Heart left ventricle (tissue), 14 donors: ENCODE measurements at regions not wholly inside any gene's neighbourhood (a gene's known extent, or its start where the extent isn't known, plus 50 kb on each side); places are given as distances from the start of the nearest gene placed in this dataset.

Experiments
- ATAC-seq, 4 donors: fragments of 200-7000 bp; cut with Tn5 transposase; one replicate each; pipeline ENCODE4 v1.9.1; 2020 to 2022; ENCODE audit warnings: moderate library complexity in 4 of 4, mild to moderate bottlenecking in 3 of 4, moderate number of reproducible peaks in 1 of 4
- DNase-seq, 5 donors: peaks; one replicate each; pipeline ENCODE4 v3.0.0-alpha.2; 2020
- H3K27ac ChIP-seq, 12 donors: fragments of 200-600 bp; sonication (generic) in 4 of 12; one replicate each; pipeline versions ENCODE4 v1.5.0 to v1.8.0; 2016 to 2022; ENCODE audit warnings: mild to moderate bottlenecking in 2 of 12
- H3K27me3 ChIP-seq, 9 donors: fragments of 200-600 bp; sonication (generic) in 2 of 9; one replicate each; pipeline versions ENCODE4 v1.5.1 to v1.8.0; 2016 to 2022; ENCODE audit warnings: mild to moderate bottlenecking in 3 of 9
- H3K36me3 ChIP-seq, 9 donors: fragments of 200-600 bp; sonication (generic) in 2 of 9; one replicate each; pipeline versions ENCODE4 v1.5.0 to v1.8.0; 2018 to 2022; ENCODE audit warnings: mild to moderate bottlenecking in 2 of 9
- H3K4me1 ChIP-seq, 12 donors: fragments of 200-600 bp; sonication (generic) in 4 of 12; one replicate each; pipeline versions ENCODE4 v1.5.0 to v1.8.0; 2016 to 2022; ENCODE audit warnings: mild to moderate bottlenecking in 3 of 12
- H3K4me3 ChIP-seq, 12 donors: fragments of 200-600 bp; sonication (generic) in 4 of 12; one replicate each; pipeline versions ENCODE4 v1.5.0 to v1.8.0; 2017 to 2022; ENCODE audit warnings: mild to moderate bottlenecking in 9 of 12, moderate library complexity in 4 of 12
- H3K9me3 ChIP-seq, 12 donors: fragments of 200-600 bp; sonication (generic) in 4 of 12; one replicate each; pipeline versions ENCODE4 v1.5.0 to v1.8.0; 2016 to 2022; ENCODE audit warnings: mild to moderate bottlenecking in 1 of 12
- CTCF ChIP-seq, 12 donors: fragments of 200-600 bp; sonication (generic) in 4 of 12; IDR thresholded peaks; one replicate each; pipeline versions ENCODE4 v1.5.0 to v1.8.0; 2018 to 2022; ENCODE audit warnings: antibody characterized with exemption in 12 of 12, mild to moderate bottlenecking in 5 of 12
- POLR2A ChIP-seq, 2 donors: fragments of 450-650 bp; IDR thresholded peaks; one replicate each; pipeline ENCODE4 v1.6.1; 2017; ENCODE audit warnings: antibody characterized with exemption in 2 of 2, mild to moderate bottlenecking in 2 of 2, moderate library complexity in 2 of 2
- intact Hi-C, 10 donors: fragments of 100-400 bp; cut with DNase I; formaldehyde crosslinking; loops; one replicate each; pipeline versions ENCODE4 v1.11.1 to v1.14.2; 2022
- donor health status: ischemic (EF 13 %, LVEDD 7.1; RV severe dilation, severe dysfunction).
- donor health status: DM: no; HTN: yes; CAD: no.
- donor health status: DM: no; HTN: no; CAD: no.
- donor health status: ischemic (EF 25% LVEDD 6.9; RV normal size, moderate dysfunction).
- donor health status: ischemic (EF 25% LVEDD 5.7; RV mildly dilated, moderate dysfunction).
- donor health status: DM: yes; HTN: yes; CAD: no.
- donor health status: ischemic (EF 35%, LVEDD 5.7; RV mildly dilated, moderate dysfunction).
- donor health status: nonischemic (EF 11% LVEDD 7.7; RV severe dilation, severe dysfunction).
- donor health status: DM: yes; HTN: yes; CAD: no.
- donor health status: PGD.
- donor health status: ischemic (EF 29% LVEDD 5.4; RV normal size, mild dysfunction).
- donor health status: nonischemic (EF 23%, LVEDD 6.1; RV moderate dilation, normal function).

GRCh38 chr12:38601949-38602348 is 285.4 kb downstream of the ALG10B start:
- no peaks in the 10 kb centered on the region for H3K27me3 ChIP-seq
- H3K27ac ChIP-seq = no peak overlapping the region
- no peak overlapping the region for H3K4me3 ChIP-seq
- H3K36me3 ChIP-seq = no peaks in the 10 kb centered on the region
- H3K9me3 ChIP-seq = peaks cover 0 to 22% (median 5%) of the 10 kb centered on the region in 12 donors
- intact Hi-C loops = no loop called here
- ATAC-seq = no peak
- DNase-seq = no peak
- TF ChIP-seq POLR2A (IDR thresholded peaks at IDR 0.05) = no peak
- no peak for TF ChIP-seq CTCF (IDR thresholded peaks at IDR 0.05)
- H3K4me1 ChIP-seq = no peaks in the 10 kb centered on the region
